ENCODE measurements at regions not wholly inside any gene's neighbourhood (a gene's known extent, or its start where the extent isn't known, plus 50 kb on each side); places are given as distances from the start of the nearest gene placed in this dataset.

DNA sequence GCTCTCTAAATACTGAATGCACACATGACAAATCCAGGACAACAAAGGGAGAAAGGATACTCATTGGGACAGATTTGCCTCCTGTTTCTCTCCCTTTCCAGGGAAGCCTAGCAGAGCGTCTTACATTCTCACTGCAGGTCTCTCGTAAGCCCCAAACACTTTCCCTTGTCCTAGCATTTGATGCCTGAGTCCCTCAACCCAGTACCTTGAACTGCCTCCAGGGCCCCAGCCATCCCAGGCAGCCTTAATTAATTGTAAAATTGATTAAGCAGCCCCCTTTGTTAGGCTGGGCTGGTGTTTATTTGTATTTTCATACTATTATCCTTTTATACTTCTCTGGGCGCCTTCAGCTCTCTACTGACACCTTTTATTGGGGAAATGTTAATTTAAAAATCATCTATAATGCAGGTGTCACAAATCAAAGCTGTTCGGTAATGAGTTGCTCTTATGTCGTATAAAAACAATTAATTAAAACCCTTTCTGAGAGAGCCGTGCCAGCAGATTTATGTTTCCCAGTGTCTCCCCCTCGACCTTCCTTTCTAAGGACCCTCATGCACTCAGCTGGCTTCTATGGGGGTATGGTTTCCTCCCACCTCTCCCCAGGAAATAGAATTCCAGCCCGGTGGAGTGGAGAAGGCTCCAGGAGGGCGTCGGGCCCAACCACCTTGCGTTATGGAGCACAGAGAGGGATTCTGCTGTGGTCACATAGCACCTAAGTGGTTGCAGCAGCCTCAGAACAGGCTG lies 243.8 kb downstream of the RPS24 start:
- no peak for TF ChIP-seq SIN3A (IDR thresholded peaks at IDR 0.05; ENCODE audit: borderline replicate concordance, insufficient read depth, low read length)
- TF ChIP-seq FOXP2 (optimal IDR thresholded peaks at IDR 0.05; ENCODE audit: borderline replicate concordance, extremely low read depth, extremely low read length, insufficient read depth) = no peak
- no peak for TF ChIP-seq TAF1 (IDR thresholded peaks at IDR 0.05; ENCODE audit: borderline replicate concordance, insufficient read depth, low read length)
- no peak for TF ChIP-seq POLR2AphosphoS5 (IDR thresholded peaks at IDR 0.05; ENCODE audit: low read depth, low read length)
- TF ChIP-seq, protein P1, sequence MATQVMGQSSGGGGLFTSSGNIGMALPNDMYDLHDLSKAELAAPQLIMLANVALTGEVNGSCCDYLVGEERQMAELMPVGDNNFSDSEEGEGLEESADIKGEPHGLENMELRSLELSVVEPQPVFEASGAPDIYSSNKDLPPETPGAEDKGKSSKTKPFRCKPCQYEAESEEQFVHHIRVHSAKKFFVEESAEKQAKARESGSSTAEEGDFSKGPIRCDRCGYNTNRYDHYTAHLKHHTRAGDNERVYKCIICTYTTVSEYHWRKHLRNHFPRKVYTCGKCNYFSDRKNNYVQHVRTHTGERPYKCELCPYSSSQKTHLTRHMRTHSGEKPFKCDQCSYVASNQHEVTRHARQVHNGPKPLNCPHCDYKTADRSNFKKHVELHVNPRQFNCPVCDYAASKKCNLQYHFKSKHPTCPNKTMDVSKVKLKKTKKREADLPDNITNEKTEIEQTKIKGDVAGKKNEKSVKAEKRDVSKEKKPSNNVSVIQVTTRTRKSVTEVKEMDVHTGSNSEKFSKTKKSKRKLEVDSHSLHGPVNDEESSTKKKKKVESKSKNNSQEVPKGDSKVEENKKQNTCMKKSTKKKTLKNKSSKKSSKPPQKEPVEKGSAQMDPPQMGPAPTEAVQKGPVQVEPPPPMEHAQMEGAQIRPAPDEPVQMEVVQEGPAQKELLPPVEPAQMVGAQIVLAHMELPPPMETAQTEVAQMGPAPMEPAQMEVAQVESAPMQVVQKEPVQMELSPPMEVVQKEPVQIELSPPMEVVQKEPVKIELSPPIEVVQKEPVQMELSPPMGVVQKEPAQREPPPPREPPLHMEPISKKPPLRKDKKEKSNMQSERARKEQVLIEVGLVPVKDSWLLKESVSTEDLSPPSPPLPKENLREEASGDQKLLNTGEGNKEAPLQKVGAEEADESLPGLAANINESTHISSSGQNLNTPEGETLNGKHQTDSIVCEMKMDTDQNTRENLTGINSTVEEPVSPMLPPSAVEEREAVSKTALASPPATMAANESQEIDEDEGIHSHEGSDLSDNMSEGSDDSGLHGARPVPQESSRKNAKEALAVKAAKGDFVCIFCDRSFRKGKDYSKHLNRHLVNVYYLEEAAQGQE (IDR thresholded peaks at IDR 0.05; ENCODE audit: insufficient read depth in 1 of 2, low read depth in 2 of 2, low read length in 2 of 2) = no peak

DNA sequence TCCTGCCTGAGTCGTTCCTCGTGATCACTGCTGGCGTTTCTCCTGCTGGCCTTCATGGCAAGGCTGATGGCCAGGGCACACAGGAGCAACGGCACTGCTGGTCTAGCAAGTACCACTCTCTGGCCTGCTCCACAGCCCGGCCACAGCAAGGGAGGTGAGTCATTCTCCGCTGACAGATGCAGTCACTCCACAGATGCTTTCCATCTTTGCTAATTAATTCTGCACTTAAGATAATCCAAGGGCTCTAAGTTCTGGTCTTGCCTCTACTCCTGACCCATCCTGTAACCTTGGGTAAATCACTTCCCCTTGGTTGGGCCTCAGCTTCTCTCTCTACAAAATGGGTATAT lies 244.4 kb downstream of the RPS24 start:
- TF ChIP-seq SIN3A (IDR thresholded peaks at IDR 0.05; ENCODE audit: borderline replicate concordance, insufficient read depth, low read length) (no peak), TAF1 (IDR thresholded peaks at IDR 0.05; ENCODE audit: borderline replicate concordance, insufficient read depth, low read length) (no peak), FOXP2 (optimal IDR thresholded peaks at IDR 0.05; ENCODE audit: borderline replicate concordance, extremely low read depth, extremely low read length, insufficient read depth) (no peak), POLR2AphosphoS5 (IDR thresholded peaks at IDR 0.05; ENCODE audit: low read depth, low read length) (no peak)
- TF ChIP-seq, protein P1 (IDR thresholded peaks at IDR 0.05; ENCODE audit: insufficient read depth in 1 of 2, low read depth in 2 of 2, low read length in 2 of 2) = no peak

DNA sequence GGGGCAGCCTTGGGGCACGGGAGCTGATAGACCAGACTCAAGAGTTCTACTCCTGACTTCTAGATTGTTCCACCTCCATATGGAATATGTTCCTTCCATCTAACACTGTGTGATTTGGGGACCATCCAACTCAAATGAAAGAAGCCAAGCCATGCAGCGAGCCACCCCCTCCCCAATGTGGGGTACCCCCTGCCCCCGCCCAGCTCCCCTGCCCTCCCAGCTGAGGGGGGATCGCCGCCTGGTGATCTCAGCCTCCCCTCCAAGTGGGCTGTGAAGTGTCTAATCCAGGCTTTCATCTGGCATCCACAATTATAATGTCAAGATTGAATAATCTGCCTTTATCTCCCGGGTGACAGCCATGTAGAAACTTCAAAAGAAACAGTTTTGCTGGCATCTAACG lies 246.1 kb downstream of the RPS24 start:
- no peak for TF ChIP-seq TAF1 (IDR thresholded peaks at IDR 0.05; ENCODE audit: borderline replicate concordance, insufficient read depth, low read length)
- TF ChIP-seq POLR2AphosphoS5 (IDR thresholded peaks at IDR 0.05; ENCODE audit: low read depth, low read length) = no peak
- TF ChIP-seq, protein P1 (IDR thresholded peaks at IDR 0.05; ENCODE audit: insufficient read depth in 1 of 2, low read depth in 2 of 2, low read length in 2 of 2) = no peak

DNA sequence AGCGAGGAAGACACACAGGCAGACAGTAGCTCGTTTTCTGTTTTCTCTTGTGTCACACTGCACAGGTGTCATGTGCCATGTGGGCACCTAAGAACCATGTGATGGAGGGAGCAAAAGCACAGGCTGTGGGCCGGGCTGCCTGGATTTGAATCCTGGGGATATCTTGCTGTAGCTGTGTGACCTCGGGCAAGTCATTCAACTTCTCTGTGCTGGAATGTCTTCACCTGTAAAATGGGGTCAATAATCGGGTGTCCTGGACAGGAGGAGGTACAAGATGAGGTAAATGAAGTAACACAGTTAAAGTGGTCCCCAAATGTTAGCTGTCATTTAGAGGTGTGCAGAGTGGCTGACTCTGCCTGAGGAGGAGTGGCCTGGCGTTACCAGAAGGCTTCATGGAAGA lies 246.9 kb downstream of the RPS24 start:
- TF ChIP-seq FOXP2 (optimal IDR thresholded peaks at IDR 0.05; ENCODE audit: borderline replicate concordance, extremely low read depth, extremely low read length, insufficient read depth) (no peak), POLR2AphosphoS5 (IDR thresholded peaks at IDR 0.05; ENCODE audit: low read depth, low read length) (no peak), TAF1 (IDR thresholded peaks at IDR 0.05; ENCODE audit: borderline replicate concordance, insufficient read depth, low read length) (no peak), SIN3A (IDR thresholded peaks at IDR 0.05; ENCODE audit: borderline replicate concordance, insufficient read depth, low read length) (no peak)

DNA sequence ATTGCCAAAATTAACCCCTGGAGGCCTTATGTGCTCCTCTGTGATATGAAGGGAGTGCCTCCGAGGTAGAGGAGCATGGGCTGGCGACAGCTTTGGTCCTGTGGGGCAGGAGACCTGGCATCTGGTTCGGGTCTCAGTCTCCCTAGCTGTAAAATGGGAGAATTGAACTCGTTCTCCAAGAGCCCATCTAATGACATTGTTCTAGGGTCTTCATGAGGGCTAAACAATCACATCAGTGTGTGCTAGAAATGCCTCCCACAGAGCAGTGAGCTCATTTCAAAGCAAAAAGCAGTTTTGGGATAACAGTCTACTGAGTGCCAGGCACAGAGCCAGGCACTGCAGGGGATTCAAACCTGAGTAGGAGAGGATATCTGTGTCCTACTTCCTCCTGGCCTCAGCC lies 248.0 kb downstream of the RPS24 start:
- TF ChIP-seq FOXP2 (optimal IDR thresholded peaks at IDR 0.05; ENCODE audit: borderline replicate concordance, extremely low read depth, extremely low read length, insufficient read depth) (no peak), SIN3A (IDR thresholded peaks at IDR 0.05; ENCODE audit: borderline replicate concordance, insufficient read depth, low read length) (no peak), POLR2AphosphoS5 (IDR thresholded peaks at IDR 0.05; ENCODE audit: low read depth, low read length) (no peak), TAF1 (IDR thresholded peaks at IDR 0.05; ENCODE audit: borderline replicate concordance, insufficient read depth, low read length) (no peak)
- TF ChIP-seq, protein P1 (IDR thresholded peaks at IDR 0.05; ENCODE audit: insufficient read depth in 1 of 2, low read depth in 2 of 2, low read length in 2 of 2) = no peak
